HG03025 (cell line): ENCODE measurements at regions not wholly inside any gene's neighbourhood (a gene's known extent, or its start where the extent isn't known, plus 50 kb on each side); places are given as distances from the start of the nearest gene placed in this dataset.

Source experiments
- ATAC-seq: cut with Tn5 transposase; IDR thresholded peaks from one replicate; pipeline ENCODE4 v1.9.1; 2021; ENCODE audit warnings: mild to moderate bottlenecking, moderate library complexity; ENCODE audit not compliant: unreplicated experiment, low FRiP score

GRCh38 chr2:147560810-147561535 lies 283.9 kb upstream of the ACVR2A start:
- no peak for ATAC-seq

- no peak for ATAC-seq
Measured at GRCh38 chr2:147559070-147559725, 285.6 kb upstream of the ACVR2A start.

GRCh38 chr2:147558620-147559019 lies 286.2 kb upstream of the ACVR2A start:
- ATAC-seq = no peak

DNA sequence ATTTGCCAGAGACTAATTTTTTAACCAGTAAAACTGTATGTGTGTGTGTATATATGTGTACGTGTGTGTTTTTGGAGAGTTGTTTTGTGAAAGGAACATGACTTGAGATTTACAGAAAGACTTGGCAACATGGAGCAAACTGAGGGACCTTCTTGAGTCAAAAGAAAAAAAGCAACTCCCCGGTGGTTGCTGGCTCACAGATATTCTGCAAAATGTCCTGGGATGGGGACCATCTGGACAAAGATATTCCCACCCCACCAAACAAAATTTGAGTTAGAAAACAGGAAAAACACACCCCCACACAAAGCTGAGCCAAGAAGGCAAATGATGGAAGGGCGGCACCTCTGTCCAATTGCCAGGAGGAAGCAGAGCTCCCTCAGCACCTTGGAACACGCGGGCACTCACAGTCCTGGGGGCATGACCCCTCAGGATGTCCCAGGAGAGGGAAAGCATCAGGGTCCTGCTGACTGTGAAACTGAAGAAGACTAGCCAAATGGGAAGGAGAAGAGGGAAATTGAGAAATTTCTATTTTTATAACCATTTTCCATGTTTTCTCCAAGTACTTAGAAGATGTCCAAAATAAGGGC lies 290.2 kb upstream of the ACVR2A start:
- no peak for ATAC-seq

GRCh38 chr2:147553775-147554271 lies 291.0 kb upstream of the ACVR2A start:
- ATAC-seq = no peak

GRCh38 chr2:147550995-147551731 lies 293.7 kb upstream of the ACVR2A start:
- ATAC-seq = no peak

DNA sequence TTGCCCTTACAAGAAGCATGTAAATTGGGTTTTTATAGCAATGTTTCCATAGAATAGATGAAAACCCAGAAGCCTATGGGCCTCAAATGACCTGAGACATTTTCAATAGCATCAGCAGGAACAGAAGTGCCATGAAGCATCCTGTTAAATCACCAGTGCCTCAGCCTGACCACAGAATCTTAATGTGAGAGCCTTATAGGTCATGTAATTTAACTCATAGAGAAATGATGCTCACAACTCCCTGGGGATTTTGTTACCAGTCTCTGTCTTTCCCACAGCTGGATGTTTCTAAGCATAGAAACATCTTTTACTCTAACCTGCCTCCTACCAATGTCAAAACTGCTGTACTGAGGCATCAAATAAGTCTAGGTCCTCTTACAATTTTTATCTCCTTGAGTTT lies 295.8 kb upstream of the ACVR2A start:
- ATAC-seq = no peak

DNA sequence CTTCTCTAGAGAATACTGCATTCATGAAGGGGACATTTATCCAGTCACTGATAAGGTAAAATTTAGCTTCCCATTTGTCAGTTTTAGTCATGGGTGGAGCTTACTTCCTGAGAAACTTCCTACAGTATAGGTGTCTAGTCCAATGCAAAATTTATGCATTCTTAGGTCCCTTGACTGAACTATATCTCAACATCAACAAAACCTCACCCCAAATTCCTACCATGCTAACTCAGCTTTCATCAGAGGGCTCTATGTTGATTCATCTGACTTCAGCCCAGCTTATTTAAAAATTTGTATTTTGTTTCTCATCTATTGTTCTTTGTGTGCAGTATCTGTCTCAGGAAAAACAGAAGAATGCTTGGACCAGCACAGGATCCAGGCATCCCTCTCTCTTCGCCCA lies 296.4 kb upstream of the ACVR2A start:
- no peak for ATAC-seq

GRCh38 chr2:147547440-147547839 lies 297.4 kb upstream of the ACVR2A start:
- no peak for ATAC-seq

DNA sequence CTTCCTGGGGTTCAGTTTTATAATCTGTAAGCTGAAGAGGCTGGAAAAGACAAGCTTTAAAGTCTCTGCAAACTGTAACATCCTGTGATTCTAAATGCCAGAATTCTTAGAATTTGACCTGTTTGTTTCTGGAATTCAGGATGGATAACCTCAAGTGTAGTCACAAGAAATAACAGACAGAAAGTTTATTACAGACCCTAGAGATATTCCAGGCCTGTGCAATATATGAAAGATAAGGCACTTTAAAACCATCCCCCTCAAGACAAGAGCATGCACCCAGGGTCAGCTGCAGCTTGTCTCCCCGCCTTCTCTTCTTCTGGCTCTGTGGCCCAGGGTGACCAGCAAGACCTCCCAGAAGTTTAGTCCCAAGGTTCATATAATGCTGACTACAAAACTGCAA lies 298.7 kb upstream of the ACVR2A start:
- no peak for ATAC-seq

DNA sequence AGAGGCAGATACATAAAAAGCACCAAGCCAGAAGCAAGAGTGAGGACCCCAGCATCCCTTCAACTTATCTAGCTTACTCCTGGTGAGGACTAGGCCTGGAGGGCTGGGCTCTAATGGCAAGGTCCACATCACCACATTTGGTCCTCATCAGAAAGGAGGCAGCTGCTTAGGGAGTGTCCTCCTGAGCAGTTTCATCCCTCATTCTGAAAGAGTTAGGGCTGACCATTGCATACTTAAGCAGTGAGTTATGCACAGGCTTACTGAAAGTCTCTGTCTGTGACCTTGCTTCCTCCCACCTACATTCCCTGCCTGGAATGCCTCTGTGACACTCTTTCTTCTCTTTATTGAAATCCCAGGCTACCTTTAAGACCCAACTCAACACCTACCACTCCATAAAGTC lies 301.8 kb upstream of the ACVR2A start:
- no peak for ATAC-seq

GRCh38 chr2:147542351-147542750 lies 302.5 kb upstream of the ACVR2A start:
- no peak for ATAC-seq

DNA sequence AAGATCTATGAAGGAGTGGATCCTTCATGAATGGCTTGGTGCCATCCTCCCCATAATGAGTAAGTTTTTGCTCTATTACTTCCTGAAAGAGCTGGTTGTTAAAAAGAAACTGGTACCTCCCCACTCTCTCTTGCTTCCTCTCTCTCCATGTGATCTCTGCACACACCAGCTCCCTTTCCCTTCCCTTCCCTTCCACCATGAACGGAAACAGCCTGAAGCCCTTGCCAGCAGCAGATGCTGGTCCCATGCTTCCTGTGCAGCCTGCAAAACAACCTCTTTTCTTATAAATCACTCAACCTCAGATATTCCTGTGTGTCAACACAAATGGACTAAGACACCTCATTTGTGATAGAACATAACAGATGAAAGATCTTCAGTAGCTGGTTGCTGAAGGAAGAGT lies 303.5 kb upstream of the ACVR2A start:
- no peak for ATAC-seq

GRCh38 chr2:147538821-147539220 lies 306.0 kb upstream of the ACVR2A start:
- no peak for ATAC-seq

GRCh38 chr2:147538088-147538487 lies 306.7 kb upstream of the ACVR2A start:
- ATAC-seq = no peak

DNA sequence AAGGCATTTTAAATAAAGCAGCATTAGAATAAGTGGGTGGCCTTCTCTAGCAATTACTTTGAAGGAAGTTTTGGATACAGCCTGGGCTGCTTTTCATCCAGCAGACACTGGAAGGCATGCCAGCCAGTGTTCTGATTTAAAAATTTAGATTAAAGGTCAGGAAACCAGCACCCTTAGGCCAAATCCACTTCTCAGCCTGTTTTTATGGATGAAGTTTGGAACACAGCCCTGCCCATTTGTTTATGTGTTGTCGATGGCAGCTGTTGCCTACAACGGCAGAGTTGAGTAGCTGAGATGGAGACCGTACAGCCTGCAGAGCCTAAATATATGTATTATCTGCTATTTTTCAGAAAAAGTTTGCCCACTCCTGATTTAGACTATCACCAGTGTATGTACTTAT lies 313.6 kb upstream of the ACVR2A start:
- no peak for ATAC-seq

DNA sequence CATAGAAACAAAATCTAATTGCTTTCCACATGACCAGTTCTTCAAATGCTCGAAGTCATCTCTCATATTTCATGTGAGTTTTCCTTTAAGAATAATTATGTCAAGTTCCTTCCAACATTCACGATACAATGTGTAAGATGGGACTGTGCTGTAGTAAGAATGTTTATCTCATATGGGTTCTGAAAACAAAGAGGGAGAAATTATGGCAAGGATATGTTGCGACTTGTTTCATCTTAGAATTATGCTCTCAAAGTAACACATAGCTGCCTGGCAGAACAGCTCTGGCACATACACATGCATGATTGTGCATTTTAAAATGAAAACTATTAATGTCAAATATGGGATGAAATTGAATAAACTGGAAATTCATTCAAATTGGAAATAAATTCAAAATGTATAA lies 314.8 kb upstream of the ACVR2A start:
- no peak for ATAC-seq

GRCh38 chr2:147525819-147526489 lies 318.9 kb upstream of the ACVR2A start:
- no peak for ATAC-seq

- no peak for ATAC-seq
Measured at GRCh38 chr2:147524912-147525311, 319.9 kb upstream of the ACVR2A start.

GRCh38 chr2:147523415-147523814 lies 321.4 kb upstream of the ACVR2A start:
- ATAC-seq = no peak

GRCh38 chr2:147521936-147522335 lies 322.9 kb upstream of the ACVR2A start:
- ATAC-seq = no peak
